GM18498 (cell line): ENCODE measurements at regions not wholly inside any gene's neighbourhood (a gene's known extent, or its start where the extent isn't known, plus 50 kb on each side); places are given as distances from the start of the nearest gene placed in this dataset.
"Not testable (repeated sequence)": the region's sequence is repeated elsewhere in the genome, so short reads cannot be mapped to it uniquely, and the experiment has no call there.

ENCODE experiments used
- ATAC-seq: cut with Tn5 transposase; IDR thresholded peaks from one replicate; pipeline ENCODE4 v1.9.1; 2021; ENCODE audit warnings: mild to moderate bottlenecking, moderate library complexity; ENCODE audit not compliant: unreplicated experiment

- ATAC-seq, result no peak
Observed at GRCh38 chr2:3899536-3900155, 196.3 kb downstream of the DCDC2C start.

GRCh38 chr2:3902131-3902530 lies 198.8 kb downstream of the DCDC2C start:
- ATAC-seq, result no peak

- no peak for ATAC-seq
Observed at GRCh38 chr2:3904061-3904460, 200.7 kb downstream of the DCDC2C start.

GRCh38 chr2:3908498-3908897 lies 205.1 kb downstream of the DCDC2C start:
- not testable (repeated sequence) for ATAC-seq

GRCh38 chr2:3911882-3912455 lies 208.6 kb downstream of the DCDC2C start:
- no peak for ATAC-seq

GRCh38 chr2:3913166-3913565 lies 209.8 kb downstream of the DCDC2C start:
- ATAC-seq, result no peak

- ATAC-seq, result no peak
Observed at GRCh38 chr2:3914241-3914640, 210.9 kb downstream of the DCDC2C start.

- no peak for ATAC-seq
Observed at GRCh38 chr2:3927031-3927430, 223.7 kb downstream of the DCDC2C start.

- ATAC-seq, result no peak
Observed at GRCh38 chr2:3929374-3929773, 226.0 kb downstream of the DCDC2C start.

GRCh38 chr2:3930246-3930645 lies 226.9 kb downstream of the DCDC2C start:
- ATAC-seq, result no peak

- no peak for ATAC-seq
Observed at GRCh38 chr2:3940661-3941060, 237.3 kb downstream of the DCDC2C start.

GRCh38 chr2:3942841-3943240 lies 239.5 kb downstream of the DCDC2C start:
- ATAC-seq, result no peak

- no peak for ATAC-seq
Observed at GRCh38 chr2:3944071-3944470, 240.7 kb downstream of the DCDC2C start.

- ATAC-seq, result no peak
Observed at GRCh38 chr2:3944841-3945240, 241.5 kb downstream of the DCDC2C start.

- ATAC-seq, result no peak
Observed at GRCh38 chr2:3948191-3948590, 244.8 kb downstream of the DCDC2C start.

GRCh38 chr2:3951131-3951954 lies 248.0 kb downstream of the DCDC2C start:
- no peak for ATAC-seq

GRCh38 chr2:3952866-3953516 lies 249.6 kb downstream of the DCDC2C start:
- no peak for ATAC-seq

GRCh38 chr2:3954261-3954660 lies 250.9 kb downstream of the DCDC2C start:
- ATAC-seq, result no peak

- no peak for ATAC-seq
Observed at GRCh38 chr2:3956406-3956805, 253.0 kb downstream of the DCDC2C start.

GRCh38 chr2:3956892-3957291 lies 253.5 kb downstream of the DCDC2C start:
- no peak for ATAC-seq

GRCh38 chr2:3958465-3958864 lies 255.1 kb downstream of the DCDC2C start:
- no peak for ATAC-seq

- no peak for ATAC-seq
Observed at GRCh38 chr2:3958969-3959368, 255.6 kb downstream of the DCDC2C start.
